ENCODE measurements at regions not wholly inside any gene's neighbourhood (a gene's known extent, or its start where the extent isn't known, plus 50 kb on each side); places are given as distances from the start of the nearest gene placed in this dataset.

DNA sequence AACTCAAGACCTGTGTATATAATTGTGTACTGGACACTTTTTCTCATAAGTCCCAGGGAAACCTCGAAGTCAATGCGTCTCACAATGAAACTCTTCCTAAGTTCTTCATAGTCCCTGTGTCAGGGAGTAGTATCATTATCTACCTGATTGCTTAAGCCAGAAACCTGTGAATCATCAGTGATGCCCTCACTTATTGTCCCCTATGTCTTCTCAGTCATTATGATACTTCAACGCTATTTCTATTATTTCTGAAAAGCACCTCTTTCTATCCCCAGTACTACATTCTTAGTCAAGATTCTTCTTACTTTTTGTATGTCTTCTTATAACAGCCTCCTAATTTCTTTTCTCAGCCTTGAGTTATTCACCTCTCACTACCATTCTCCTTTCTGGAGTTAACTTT is 94.3 kb downstream of the OTUD1 start:
- no peaks in the 10 kb centered on the region for H3K79me1 ChIP-seq (ENCODE audit: low read depth, low read length)
- H3K56ac ChIP-seq (replicated peaks; ENCODE audit: insufficient read length, low read depth, low read length), result no peak overlapping the region
- H3K4me2 ChIP-seq (ENCODE audit: insufficient read depth in 1 of 2, low read depth in 2 of 2, low read length in 2 of 2), result no peak overlapping the region
- no peaks in the 10 kb centered on the region for H3K27me3 ChIP-seq (replicated peaks in 1 of 4; ENCODE audit: control insufficient read depth in 3 of 4, extremely low read depth in 1 of 4, insufficient read depth in 3 of 4, low read length in 3 of 4)
- H3K36me3 ChIP-seq (ENCODE audit: control insufficient read depth in 2 of 4, insufficient read depth in 4 of 4, low read length in 3 of 4), result no peaks in the 10 kb centered on the region
- DNase-seq (ENCODE audit: low read depth in 1 of 2, low spot score in 2 of 2) (no peak), FAIRE-seq (no peak)
- H4K5ac ChIP-seq (ENCODE audit: insufficient read length, low read depth, low read length), result no peak overlapping the region
- H4K8ac ChIP-seq (ENCODE audit: extremely low read depth, insufficient read depth, low read length), result no peak overlapping the region
- H3K4me1 ChIP-seq (replicated peaks in 1 of 4; ENCODE audit: control insufficient read depth in 3 of 4, insufficient read depth in 4 of 4, low read length in 3 of 4), result no peaks in the 10 kb centered on the region
- H4K91ac ChIP-seq (replicated peaks; ENCODE audit: insufficient read length, low read length), result no peak overlapping the region
- ChIA-PET POLR2A (ENCODE audit: partially characterized antibody) (interaction anchor here (0.6 kb wide), 1 partner anchor 14 kb away, joined by 3 read pairs; no protein-coding TSS in a partner anchor), CTCF (ENCODE audit: partially characterized antibody) (interaction anchor here (1.6 to 3.9 kb wide), 2 partner anchors 7 to 17 kb away, joined by 3 to 15 read pairs; no protein-coding TSS in a partner anchor)
- H3K23ac ChIP-seq (ENCODE audit: insufficient read length), result no peak overlapping the region
- no peak overlapping the region for H2AFZ ChIP-seq (ENCODE audit: low read length)
- H3K79me2 ChIP-seq (ENCODE audit: control insufficient read depth in 1 of 2, insufficient read depth in 2 of 2, low read length in 2 of 2), result no peaks in the 10 kb centered on the region
- H2BK12ac ChIP-seq (ENCODE audit: low read depth, low read length), result no peak overlapping the region
- no peak overlapping the region for H2BK5ac ChIP-seq (ENCODE audit: low read depth, low read length)
- H3K18ac ChIP-seq (ENCODE audit: extremely low read depth, low read length), result no peak overlapping the region
- H3K23me2 ChIP-seq (ENCODE audit: low read depth, low read length), result no peaks in the 10 kb centered on the region
- H3K14ac ChIP-seq (ENCODE audit: insufficient read length), result no peak overlapping the region
- no peaks in the 10 kb centered on the region for H4K20me1 ChIP-seq (replicated peaks in 1 of 2; ENCODE audit: control insufficient read depth in 1 of 2, insufficient read depth in 2 of 2, low read length in 2 of 2)
- H3K9me3 ChIP-seq (ENCODE audit: insufficient read depth in 2 of 2, low read depth in 1 of 2, low read length in 1 of 2), result no peaks in the 10 kb centered on the region
- no peak overlapping the region for H3K4me3 ChIP-seq (ENCODE audit: extremely low read depth in 1 of 4, insufficient read depth in 2 of 4, low read depth in 3 of 4, low read length in 4 of 4)
- no peak overlapping the region for H2BK120ac ChIP-seq (replicated peaks; ENCODE audit: low read depth, low read length)
- WGBS, 2 experiments (ENCODE audit: extremely low coverage in 1 of 2, insufficient coverage in 1 of 2, insufficient read length in 1 of 2, insufficient replicate concordance in 2 of 2, low coverage in 1 of 2, low lambda C conversion rate in 2 of 2, missing lambda C conversion rate in 1 of 2), result 90% methylated on average over 3 of the region's 3 CpGs; no CpG with 5 or more reads in 1 of the 2 experiments
- no peak overlapping the region for H2BK15ac ChIP-seq (ENCODE audit: low read length)
- H3K27ac ChIP-seq (ENCODE audit: low read depth, low read length), result no peak overlapping the region
- no peak overlapping the region for H2AK5ac ChIP-seq (ENCODE audit: low read depth, low read length)
- H2BK20ac ChIP-seq (ENCODE audit: low read length), result no peak overlapping the region
- H3K9ac ChIP-seq (replicated peaks in 1 of 4; ENCODE audit: extremely low read depth in 1 of 4, low read depth in 3 of 4, low read length in 3 of 4), result no peak overlapping the region
- H3K4ac ChIP-seq (replicated peaks; ENCODE audit: insufficient read length, low read depth, low read length), result no peak overlapping the region
- TF ChIP-seq MAFK (IDR thresholded peaks at IDR 0.05; ENCODE audit: low read depth, low read length), result no peak
- no peak for TF ChIP-seq NRF1 (IDR thresholded peaks at IDR 0.05; ENCODE audit: low read depth, low read length)
